Myocyte (in vitro differentiated cells): ENCODE measurements at regions not wholly inside any gene's neighbourhood (a gene's known extent, or its start where the extent isn't known, plus 50 kb on each side); places are given as distances from the start of the nearest gene placed in this dataset.

Experiments used
- DNase-seq: peaks from one replicate; pipeline ENCODE4 v3.0.0-alpha.2; 2012; ENCODE audit warnings: low read depth

DNA sequence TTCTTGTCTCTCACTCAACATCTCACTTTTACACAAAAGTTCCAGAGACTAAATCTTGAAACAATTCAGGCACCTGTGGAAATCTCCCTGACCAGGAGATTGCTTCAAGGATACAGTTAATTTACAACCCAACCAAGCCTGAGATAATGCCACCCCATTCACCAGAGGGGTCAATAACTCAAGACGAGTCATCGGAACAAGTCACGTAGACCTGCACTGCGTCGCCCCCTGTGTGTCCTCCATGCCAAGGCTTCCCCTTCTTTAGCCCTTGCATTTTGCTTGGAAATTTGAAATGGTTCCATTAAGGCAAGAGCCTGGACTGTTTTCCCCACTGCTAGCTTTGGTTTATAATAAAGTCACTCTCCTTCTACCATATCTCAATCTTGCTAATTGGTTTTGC is 129.0 kb upstream of the NEO1 start:
- DNase-seq = no peak

DNA sequence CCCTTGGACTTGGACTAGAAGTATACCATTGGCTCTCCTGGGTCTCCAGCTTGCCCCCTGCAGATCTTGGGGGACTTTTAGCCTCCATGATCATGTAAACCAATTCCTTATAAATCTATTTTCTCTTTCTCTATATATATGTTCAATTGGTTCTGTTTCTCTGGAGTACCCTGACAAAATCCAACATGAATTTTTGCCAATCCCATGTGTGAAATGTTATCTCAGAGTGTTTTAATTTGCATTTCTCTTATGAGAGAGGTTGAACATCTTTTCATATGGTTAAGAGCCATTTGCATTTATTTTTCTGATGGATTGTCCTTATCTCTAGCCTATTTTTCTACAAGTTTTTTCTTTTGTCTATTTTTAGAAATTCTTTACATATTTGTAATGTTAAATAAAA is 131.7 kb upstream of the NEO1 start:
- no peak for DNase-seq

DNA sequence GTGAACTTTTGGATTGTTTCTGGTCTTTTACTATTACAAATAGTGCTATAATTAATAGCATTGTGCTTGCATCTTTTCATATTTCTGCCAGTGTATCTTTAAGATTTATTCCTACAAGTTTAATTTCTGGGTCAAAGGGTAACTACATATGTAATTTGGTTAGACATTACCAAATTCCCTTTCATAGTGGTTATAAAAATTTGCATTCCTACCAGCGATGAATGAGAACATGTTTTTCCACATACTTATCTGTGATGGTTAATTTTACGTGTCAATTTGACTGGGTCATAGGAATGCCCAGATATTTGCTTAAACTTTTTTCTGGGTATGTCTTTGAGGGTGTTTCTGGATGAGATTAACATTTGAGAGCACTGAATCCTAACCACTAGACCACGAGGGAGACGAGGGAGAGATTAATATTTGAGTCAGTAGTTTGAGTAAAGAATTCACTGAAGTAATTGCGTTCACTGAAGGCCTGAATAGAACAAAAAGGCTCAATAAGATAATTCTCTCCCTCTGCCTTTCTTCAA is 132.3 kb upstream of the NEO1 start:
- DNase-seq = no peak

DNA sequence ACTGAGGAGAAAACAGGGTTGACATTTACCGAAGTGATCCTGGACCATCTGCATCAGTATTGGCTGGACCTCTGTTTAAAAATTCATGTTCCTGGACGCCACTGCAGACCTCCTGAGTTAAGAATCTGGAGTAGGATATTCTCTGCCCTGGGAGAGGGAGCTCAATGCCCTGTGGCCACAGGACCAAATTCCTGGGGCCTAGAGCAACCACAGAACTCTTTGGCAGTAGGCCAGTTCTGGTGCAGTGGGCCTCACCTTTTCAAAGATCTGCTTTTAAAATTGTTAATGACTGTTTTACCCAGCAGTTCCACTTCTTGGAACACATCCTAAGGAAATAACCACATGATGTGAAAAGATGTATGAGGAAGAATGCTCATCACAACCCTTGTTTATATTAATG is 133.3 kb upstream of the ADPGK start:
- peak; percentile 25 for DNase-seq

DNA sequence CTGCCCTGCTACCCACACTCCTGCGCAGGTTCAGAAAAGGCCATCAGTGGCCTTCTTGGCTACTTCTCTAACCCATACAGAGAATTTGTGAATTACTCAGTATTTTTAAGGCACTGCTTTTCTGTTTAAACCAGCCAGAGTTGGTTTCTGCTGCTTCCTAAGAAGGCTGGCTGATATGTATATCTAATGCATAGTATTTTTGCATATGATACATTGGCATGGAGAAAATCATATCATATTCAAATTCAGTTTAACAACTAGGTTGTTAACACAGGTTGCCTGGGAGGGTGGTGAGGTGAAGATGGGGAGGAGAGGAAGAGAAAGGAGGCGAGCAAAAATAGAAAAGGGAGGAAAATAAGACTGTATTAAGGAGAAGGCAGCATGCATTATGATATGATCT is 132.8 kb upstream of the ADPGK start:
- no peak for DNase-seq

DNA sequence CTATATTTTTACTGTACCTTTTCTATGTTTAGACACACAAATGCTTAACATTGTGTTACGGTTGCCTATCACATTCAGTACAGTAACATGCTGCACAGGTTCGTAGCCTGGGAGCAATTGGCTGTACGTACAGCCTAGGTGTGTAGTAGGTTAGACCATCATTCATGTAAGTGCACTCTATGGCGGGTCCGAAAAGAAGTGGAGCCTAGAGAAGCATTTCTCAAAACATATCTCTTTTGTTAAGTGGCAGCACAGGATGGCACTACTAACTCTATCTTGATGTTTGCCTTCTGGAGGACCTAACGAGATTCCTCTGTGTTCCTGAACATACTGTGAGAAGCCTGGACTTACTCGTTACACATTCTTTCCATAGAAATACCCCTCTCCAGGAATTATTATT is 132.3 kb upstream of the ADPGK start:
- DNase-seq = no peak

DNA sequence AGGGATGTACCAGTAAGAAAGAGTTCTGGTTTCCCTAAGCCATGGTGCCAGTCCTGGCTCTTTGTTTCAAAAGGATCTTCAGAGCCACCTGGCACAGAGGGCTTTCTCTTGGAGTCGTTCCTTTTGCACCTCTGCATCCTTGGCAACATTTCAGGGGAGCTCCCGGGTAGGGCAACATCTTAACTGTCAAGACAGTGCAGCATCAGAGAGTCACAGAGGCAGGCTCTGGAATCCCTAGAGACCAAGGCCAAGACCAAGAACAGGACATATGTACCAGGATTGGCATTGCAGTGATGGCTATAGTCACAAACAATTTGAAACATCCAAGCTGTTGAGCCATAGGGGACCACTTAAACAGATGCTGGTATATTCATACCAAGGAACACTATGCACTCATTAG is 129.4 kb upstream of the ADPGK start:
- no peak for DNase-seq

DNA sequence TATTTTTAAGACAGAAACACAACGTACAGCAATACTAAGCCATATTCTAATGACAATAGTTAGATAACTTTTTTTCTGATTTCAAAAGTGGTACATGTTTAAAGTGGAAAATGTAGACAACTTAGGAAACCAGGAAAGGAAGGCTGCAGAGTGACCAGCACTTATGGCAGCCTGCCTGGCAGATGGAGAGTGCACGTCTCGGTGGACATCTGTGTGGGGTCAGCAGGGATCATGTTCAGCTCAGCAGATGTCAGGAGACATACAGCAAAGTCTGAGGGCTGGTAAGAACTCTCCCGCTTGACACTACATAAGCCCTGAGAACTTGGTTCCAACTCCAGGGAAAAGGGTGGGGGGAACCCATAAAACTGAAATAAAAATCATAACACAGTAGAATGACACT is 128.6 kb upstream of the ADPGK start:
- DNase-seq = no peak

DNA sequence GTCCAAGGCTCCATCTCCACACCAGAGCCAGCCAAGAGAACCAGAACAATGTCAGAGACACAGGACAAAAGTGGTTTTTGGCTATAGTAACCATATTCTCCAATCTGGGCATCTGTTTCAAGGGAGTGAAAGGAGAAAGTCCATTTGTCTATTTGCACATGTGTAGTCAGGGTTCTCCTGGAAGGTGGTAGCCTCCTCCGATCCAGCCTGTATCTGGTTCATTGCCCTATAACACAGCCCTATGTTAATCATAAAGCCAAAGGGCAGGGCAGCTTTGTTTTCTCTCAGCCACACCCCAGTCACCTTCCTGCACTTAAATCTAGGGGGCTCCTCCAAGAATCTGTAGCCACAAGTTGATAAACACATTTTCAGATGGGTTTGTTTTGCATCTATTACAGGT is 128.1 kb upstream of the ADPGK start:
- no peak for DNase-seq

DNA sequence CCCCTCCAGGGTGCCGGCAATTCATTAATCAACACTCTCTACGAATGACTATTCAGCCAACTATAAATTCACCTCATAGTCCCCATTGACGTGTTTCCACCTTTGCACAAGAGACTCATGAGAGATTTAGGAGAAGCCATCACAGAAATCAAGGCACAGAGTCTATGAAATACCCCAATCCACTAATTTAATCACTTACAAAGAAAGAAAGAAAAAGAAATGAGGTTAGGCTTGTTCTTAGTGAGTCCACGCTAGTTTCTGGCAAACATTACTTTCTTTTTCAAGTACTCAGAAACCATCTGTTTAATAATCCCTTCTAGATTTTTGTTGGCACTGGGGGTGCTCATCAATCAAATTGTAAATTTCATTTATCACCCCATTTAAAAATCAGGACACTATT is 125.2 kb upstream of the ADPGK start:
- DNase-seq = no peak

DNA sequence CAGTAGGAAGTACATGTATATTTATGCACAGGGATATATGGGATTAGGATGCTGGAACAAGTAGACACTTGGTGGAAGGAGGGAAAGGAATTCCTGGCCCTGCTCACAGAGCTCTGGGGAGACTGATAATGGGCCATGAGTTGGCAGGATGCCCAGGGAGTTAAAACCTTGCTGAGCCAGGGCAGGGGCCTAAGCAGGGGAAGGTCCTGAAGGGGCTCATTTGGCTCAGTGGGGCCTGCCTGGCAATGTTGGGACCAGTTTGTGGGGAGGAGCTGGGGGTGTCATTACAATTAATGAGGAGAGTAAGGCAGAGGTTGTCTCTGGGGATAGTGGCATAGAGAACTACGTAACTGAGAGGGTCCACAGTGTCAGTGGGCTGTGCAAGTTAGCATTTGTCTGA is 124.2 kb upstream of the ADPGK start:
- DNase-seq = peak; percentile 5

DNA sequence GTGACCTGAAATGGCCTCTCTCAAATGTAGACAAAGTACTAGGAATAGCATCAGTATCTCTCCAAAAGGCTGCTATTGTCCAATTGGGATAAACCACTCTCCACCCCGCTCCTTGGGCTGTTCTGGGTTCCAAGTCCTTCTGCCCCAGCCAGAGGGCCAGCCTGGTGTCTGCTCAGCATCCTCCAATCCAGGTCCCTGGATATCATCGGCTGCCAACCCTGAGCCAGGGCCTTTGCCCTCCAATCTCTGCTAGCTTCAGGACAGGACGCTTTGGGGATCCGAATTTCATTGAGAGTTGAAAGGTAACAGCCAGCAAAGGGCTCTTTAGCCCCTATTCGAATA is 119.3 kb upstream of the ADPGK start:
- DNase-seq = no peak

DNA sequence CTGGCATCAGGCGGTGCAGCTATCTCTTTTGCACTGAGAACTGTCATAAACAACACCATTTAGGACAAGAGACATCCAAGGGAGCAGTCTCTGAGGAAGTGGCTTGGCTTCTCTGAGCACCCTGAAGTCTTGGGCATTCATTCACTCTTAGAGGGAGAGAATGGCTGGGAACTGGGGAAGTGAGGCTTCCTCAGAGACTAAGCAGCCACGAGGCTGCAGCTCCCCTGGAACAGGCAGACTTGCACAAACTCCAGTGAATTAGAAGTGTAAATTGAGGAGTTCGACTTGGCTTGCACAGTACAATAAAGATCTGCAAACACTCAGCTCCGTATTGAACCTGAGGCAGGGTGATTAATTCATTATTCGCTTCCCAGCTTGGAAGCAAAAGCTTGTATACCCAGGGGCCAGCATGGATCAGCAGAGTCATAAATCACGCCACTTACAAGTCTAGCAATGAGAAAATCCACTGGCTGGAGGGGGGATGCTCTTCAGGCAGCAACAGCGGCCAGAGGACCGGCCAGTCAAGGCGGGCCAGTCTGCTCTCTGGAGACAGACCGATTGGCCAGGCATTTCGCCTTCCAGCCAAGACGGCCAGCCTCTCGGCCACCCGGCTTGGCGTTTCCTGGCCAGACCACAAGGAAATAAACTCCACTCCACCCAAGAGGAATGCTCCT is 118.8 kb upstream of the ADPGK start:
- DNase-seq = peak; percentile 51

DNA sequence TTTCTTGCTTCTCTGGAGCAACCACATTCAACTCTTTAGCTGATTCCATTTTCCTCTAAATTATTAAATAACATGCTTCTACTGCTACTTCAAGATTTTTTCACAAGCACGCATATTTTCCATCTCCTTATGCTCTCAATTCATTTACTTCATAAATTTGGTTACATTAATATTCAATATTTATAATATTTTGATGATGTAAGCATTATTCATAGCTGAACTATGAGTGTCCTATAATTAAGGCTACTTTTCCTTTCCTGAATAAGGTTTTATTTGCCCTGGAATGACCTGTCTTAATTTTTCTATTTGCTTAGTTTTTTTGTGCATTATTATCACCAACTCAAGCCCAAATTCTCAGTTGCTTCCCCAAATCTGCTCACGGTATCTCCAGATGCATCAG is 109.4 kb upstream of the ADPGK start:
- no peak for DNase-seq

DNA sequence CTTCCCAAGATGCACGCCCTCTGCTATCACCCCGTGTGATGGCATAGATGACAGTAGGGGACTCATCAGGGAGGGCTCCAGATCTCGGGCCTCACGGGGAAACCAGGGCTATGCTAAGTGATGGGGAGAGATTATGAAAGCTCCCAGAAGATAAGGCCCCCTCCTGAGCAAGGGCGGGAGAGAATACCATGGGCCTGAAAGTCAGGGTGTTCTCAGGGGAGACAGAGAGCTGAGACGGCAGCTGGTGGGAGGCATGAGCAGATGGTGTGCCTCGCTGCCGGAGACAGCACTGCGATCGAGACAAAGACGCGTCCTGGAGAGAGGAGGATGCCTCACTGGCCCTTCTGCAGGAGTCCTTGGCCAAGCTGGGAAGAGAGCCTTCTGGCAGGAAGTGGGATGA is 106.5 kb upstream of the ADPGK start:
- peak; percentile 3 for DNase-seq

DNA sequence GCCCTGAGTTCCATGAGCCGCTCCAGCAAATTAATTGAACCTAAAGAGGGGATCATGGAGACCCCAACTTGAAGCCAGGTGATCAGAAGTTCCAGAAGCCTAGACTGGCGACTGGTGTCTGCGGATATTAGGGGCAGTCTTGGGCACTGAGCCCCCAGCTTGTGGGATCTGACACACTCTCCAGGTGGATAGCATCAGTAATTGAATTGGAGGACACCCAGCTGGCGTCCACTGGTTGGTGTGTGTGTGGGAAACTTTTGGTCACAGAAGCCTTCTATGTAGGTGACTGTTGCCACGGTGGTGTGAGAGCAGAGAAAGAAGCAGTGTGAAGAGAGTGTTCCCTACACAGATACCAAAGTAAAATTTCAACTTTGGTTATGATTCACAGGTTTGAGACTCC is 106.0 kb upstream of the ADPGK start:
- DNase-seq = no peak

DNA sequence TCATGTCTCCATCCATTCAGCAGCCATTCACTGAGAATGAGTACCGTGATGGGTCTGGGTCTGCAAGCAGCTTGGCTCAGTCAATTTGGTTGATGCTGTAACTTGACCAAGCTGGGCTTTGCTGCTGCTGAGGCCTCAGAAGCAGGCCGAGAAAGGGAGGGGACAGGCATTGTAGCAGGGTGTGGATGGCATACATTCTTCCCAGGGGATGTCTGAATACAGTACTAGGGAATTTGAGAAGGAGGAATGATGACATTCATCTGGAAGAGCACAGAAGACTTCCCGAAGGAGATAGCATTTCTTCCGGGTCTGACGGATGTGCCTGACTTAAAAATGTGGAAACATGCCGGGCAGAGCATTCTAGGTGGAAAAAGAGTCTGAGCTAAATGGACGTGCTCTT is 105.3 kb upstream of the ADPGK start:
- no peak for DNase-seq

DNA sequence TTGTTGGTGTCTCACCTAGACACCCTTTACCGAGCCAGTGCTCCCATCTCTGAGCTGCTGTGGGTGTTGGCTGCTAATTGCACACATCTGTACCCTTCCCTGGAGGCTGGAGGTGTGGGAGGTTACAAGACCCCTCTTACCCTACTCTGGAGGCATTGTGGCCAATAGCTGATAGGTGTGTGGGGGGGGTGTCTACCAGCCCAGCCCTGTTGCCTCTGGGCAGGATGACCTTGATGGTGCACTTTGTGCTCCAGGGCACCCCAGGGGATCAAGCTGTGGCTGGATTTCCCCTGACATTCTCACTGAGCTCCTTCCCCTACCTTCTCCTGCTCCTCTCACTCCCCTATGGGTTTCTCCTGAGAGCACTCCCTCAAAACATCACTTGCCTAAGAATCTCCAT is 104.7 kb upstream of the ADPGK start:
- no peak for DNase-seq

DNA sequence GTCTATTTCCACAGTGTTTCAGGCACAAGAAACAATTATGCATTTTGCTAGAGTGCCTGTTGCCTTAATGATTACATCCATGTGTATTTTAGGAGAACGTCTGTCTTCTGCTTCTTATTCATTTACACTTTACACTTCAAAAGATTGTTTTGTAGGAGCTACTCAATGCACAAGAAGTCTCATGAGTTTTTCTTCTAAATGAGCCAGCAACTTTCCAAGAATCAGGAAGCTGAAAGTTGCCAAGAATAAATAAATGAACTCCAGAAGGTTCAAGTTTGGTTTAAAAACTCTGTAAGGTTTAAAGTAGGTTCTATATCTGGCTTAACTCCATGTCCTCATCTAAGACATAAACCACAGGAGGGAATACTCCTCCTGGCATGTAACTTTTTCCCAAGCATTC is 103.8 kb upstream of the ADPGK start:
- no peak for DNase-seq

DNA sequence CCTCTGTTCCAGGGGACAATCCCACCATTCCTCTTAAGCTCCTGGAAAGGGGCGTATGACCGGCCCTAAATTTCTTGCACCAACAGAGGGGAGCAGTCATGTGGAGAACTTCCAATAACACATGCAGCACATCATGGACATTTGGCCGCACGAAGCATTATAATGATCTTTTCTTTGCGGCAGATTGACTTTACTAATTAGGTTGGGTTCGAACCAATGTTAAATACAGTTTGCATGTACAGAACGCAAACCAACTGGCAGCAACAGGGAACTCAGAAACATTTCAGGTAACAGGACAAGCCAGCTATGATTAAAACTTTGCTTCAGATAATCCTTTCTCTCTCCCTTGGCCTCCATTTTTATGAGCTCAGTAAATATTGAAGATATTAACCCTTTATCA is 100.8 kb upstream of the ADPGK start:
- no peak for DNase-seq

DNA sequence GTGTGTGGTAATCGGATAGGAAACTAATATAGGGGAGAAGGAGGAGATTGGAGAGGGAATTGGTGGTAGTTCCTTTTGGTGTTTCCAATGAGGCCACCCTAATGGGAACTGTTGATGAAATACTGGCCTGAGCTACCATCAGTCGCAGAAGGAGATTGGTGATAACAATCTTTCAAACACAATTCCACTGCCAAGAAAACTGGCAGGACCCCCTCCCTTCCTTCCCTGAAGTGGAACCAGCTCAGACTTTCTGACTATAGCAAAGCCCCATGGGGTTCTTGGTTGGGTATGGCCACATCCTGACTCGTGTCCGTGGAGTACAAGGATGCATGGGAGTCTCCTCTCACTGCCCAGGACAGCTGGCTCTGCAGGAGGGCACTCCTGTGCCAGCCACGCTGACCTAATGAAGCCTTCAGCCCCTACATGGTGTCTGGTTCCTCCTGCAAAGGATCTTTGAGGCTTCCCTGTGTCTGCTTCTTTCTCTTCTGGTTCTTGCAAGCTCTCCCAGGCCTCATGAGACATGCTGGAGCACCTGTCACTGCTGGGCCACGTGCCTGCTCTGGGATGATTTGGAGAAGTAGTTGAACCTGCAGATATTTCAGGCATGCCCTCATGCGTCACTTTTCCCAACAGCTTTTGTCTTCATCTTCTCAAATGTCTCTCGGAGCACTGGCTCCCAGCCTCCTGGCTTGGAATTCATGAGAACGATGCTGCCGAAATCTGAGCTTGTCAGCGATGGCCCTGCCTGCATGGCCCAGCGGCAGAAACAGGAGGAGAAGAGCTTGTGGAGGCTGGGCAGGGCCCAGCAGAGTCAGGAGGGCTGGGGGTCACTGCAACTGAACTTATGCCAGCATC is 90.0 kb upstream of the ADPGK start:
- peak; percentile 95 for DNase-seq

DNA sequence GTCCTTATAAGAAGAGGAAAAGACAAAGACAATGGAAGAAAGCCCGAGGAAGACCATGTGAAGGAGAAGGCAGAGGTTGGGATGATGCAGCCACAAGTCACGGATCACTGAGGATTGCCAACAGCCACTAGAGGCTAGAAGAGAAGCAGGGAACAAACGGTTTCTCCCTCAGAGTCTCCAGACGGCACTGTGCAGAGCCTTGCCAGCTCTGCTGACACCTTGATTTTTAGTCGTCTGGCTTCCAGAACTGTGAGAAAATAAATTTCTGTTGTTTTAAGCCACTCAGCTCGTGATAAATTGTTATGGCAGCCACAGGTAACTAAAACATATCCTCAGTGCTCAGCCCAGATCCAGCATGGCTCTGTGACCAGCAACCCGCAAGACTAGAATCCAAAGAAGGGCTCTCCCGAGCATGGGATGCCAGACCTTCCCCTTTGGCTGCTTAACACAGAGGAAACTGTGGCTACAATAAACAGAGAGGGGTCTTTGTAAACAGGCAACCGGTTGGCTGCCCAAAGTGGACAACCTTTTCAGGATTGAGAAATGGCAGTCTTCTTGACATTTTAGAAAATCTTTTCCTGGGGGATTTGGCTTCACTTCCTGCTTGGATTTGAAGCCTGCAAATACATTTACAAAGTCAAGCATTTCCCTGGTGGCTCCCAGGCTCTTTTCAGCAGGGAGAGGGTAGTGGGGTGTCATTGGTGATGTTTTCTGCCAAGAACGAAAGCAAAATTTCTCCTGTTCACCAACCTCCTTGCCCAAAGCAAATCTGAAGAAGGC is 88.7 kb upstream of the ADPGK start:
- DNase-seq = peak; percentile 4
